HPDE6-E6E7 (cell line): ENCODE measurements at regions not wholly inside any gene's neighbourhood (a gene's known extent, or its start where the extent isn't known, plus 50 kb on each side); places are given as distances from the start of the nearest gene placed in this dataset.
"Not testable (repeated sequence)": the region's sequence is repeated elsewhere in the genome, so short reads cannot be mapped to it uniquely, and the experiment has no call there.

Experiments
- DNase-seq: peaks from one replicate; pipeline ENCODE4 v3.0.0; 2011; ENCODE audit warnings: missing footprints; ENCODE audit errors: extremely low spot score

DNA sequence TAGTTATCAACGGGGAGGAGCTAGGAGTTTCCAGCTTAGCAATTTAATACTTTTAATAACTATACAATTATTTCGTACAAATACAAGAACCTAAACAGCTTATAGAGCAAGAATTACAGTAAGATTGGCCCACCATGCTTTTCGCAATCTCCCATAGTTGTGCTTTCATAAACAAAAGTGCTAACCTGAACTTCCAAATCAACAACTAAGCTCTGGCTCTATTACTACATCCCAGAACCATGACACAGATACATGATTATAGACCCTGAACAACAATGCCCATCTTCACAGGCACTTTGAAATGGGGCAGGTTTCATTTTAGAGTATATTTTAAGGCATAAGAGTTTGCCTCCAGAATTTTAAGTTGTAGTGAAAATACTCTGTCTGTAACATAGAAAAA, 203.5 kb downstream of the DMRTA1 start:
- DNase-seq, result no peak

GRCh38 chr9:22650946-22651345, 204.3 kb downstream of the DMRTA1 start:
- no peak for DNase-seq

- no peak for DNase-seq
These were observed 208.2 kb downstream of the DMRTA1 start for GRCh38 chr9:22654833-22655232.

GRCh38 chr9:22657713-22658112, 211.1 kb downstream of the DMRTA1 start:
- no peak for DNase-seq

- not testable (repeated sequence) for DNase-seq
These were observed 211.9 kb downstream of the DMRTA1 start for GRCh38 chr9:22658484-22658883.

DNA sequence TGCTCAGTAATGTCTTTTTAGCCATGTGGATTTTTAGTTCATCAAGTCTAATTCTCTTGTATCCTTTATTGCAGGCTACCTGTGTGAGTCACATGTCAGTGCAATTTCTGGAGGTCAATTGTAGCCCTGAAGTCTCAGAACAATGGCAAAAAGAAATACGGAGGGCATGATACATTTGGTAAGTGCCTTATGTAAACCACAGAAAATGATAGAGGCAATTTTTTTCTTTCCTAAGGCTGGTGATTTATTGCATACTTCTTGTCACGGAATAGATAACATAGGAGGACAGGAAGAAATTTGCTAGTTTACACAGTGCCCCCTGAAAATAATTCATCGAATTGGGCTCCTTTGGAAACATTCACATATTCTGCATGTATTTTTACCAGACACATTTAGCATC, 235.9 kb downstream of the DMRTA1 start:
- DNase-seq, result no peak

GRCh38 chr9:22682961-22683699, 236.5 kb downstream of the DMRTA1 start:
- peak; percentile 21 for DNase-seq

- DNase-seq, result peak; percentile 54
These were observed 237.1 kb downstream of the DMRTA1 start for GRCh38 chr9:22683700-22684075.

DNA sequence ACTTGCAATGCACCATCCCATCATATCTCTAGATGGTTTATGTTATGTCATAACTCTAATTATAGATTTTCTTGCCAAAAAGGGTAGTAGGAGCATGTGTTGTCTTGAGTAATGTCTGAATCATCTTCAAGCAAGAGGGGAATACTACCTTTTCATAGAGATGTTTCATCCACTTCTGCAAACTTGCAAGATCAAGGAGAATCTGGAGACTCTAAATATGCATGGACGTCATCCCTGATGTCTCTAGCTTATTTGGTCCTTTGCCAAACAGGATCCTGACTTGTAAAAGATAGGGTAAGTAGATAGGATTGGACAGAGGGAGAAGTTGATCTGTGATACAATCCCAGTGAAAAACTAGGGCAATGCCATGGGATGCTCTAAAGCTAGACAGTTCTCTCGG, 246.5 kb downstream of the DMRTA1 start:
- no peak for DNase-seq

GRCh38 chr9:22700171-22700570, 253.5 kb downstream of the DMRTA1 start:
- DNase-seq, result no peak

GRCh38 chr9:22718653-22719052, 272.0 kb downstream of the DMRTA1 start:
- no peak for DNase-seq

GRCh38 chr9:22722492-22722891, 275.9 kb downstream of the DMRTA1 start:
- DNase-seq, result no peak

DNA sequence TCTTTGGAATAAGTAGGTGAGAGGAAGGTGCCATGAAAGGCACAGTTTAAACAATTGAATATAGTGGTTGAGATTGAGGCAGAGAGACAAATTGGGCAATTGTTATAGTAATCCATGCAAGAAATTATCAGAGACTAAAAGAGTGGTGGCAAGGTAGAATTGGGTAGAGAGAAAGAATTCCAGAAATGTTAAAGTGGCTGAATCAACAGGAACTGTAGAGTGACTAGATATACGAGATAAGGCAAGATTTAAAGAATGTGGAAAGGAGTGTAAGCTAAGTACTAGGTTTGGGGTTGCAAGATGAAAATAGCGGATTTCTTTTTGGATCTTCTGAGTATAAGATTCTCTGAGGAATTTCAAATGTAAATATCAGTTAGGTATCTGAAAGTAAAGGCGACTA, 285.2 kb downstream of the DMRTA1 start:
- DNase-seq, result no peak

- no peak for DNase-seq
These were observed 293.1 kb downstream of the DMRTA1 start for GRCh38 chr9:22739712-22740111.

DNA sequence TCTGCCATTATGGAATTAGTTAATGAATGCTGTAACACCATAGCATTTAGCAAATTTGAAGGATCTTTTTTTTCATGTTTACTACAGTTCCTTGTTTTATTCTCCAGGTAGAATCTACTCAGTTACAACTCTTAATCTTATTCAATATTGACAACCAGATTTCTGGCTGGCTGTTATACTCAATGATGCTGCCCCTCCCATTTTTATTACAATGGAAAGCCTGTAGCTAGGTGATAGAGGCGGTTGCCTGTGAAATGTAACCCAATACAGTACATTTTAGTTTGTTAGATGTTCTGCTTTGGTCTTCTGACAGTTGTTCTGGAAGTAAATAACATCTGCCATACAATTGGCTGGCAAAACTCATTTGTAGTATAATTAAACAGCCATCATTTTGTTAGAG, 294.2 kb downstream of the DMRTA1 start:
- DNase-seq, result no peak

- DNase-seq, result no peak
These were observed 295.8 kb downstream of the DMRTA1 start for GRCh38 chr9:22742401-22742800.

DNA sequence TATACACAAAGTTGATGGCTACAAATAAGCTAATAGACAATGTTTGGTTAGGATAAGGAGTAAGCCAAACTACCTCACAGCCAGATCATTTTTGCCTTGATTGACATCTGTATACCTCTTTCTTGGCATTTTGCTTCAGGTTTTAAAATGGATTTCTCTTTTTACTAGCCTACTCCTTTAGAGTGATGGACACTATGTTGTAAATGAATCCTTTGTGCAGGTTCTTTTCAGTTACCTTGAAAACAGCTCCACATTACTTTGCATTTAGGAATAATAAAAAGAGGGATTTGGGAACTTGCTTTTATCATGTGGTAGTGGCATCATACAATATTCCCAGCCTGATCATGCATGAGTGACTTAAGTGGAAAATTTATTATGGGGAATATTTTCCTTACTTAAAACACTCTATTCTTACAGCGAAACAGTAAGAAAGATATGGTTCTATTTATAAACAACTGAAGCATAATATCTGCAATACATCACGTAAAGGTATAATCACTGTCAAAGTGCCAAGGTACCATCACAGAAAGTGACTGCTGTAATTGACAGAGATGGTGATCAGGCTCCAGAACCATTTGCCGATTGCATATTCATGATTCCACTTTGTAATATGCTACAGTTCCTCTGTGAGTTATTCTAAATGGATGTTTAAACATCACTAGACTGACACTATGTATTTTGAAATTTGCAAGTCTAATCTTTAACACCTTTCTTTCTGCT, 327.0 kb downstream of the DMRTA1 start:
- no peak for DNase-seq

DNA sequence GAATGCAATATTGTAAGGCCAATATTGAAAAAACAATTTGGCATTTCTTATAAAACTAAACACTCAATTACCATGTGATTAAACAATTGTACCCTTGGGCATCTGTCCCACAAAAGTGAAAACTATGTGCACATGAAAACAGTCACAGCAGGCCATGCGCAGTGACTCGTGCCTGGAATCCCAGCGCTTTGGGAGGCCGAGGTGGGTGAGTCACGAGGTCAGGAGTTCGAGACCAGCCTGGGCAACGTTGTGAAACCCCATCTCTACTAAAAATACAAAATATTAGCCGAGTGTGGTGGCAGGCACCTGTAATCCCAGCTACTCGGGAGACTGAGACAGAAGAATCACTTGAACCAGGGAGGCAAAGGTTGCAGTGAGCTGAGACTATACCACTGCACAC, 343.7 kb downstream of the DMRTA1 start:
- no peak for DNase-seq

- DNase-seq, result no peak
These were observed 362.3 kb downstream of the DMRTA1 start for GRCh38 chr9:22808876-22809275.

GRCh38 chr9:22809371-22809770, 362.7 kb downstream of the DMRTA1 start:
- no peak for DNase-seq

- peak; percentile 1 for DNase-seq
These were observed 366.9 kb downstream of the DMRTA1 start for GRCh38 chr9:22813529-22813928.

- no peak for DNase-seq
These were observed 368.6 kb downstream of the DMRTA1 start for GRCh38 chr9:22815246-22815645.

GRCh38 chr9:22817181-22817580, 370.6 kb downstream of the DMRTA1 start:
- DNase-seq, result no peak
